Ovary (tissue), 3 donors: ENCODE measurements at regions not wholly inside any gene's neighbourhood (a gene's known extent, or its start where the extent isn't known, plus 50 kb on each side); places are given as distances from the start of the nearest gene placed in this dataset.

ENCODE experiments used
- CTCF ChIP-seq, 3 donors: fragments of 450-650 bp in 2 of 3; fragments of 200-600 bp in 1 of 3; IDR thresholded peaks; one replicate each; pipeline versions ENCODE4 v1.5.1 to v1.8.0; 2016 to 2022; ENCODE audit warnings: antibody characterized with exemption in 3 of 3, mild to moderate bottlenecking in 1 of 3
- EP300 ChIP-seq: sonication (generic); formaldehyde crosslinking; IDR thresholded peaks from one replicate; pipeline ENCODE4 v1.6.1; 2017; ENCODE audit warnings: antibody characterized with exemption
- POLR2A ChIP-seq: fragments of 450-650 bp; IDR thresholded peaks from one replicate; pipeline ENCODE4 v1.6.1; 2017; ENCODE audit warnings: antibody characterized with exemption, mild to moderate bottlenecking, moderate library complexity
- donor health status: DM: no; HTN: no; CAD: no.

- TF ChIP-seq CTCF (IDR thresholded peaks at IDR 0.05): no peak
- no peak for TF ChIP-seq EP300
- no peak for TF ChIP-seq POLR2A
Measured at GRCh38 chr15:62591842-62592838, 427.1 kb upstream of the C2CD4B start.
